RWPE2 (cell line): ENCODE measurements at regions not wholly inside any gene's neighbourhood (a gene's known extent, or its start where the extent isn't known, plus 50 kb on each side); places are given as distances from the start of the nearest gene placed in this dataset.
"Not testable (repeated sequence)": the region's sequence is repeated elsewhere in the genome, so short reads cannot be mapped to it uniquely, and the experiment has no call there.

Source experiments
- ATAC-seq: fragments of 200-7000 bp; cut with Tn5 transposase; 3 replicates; pipeline ENCODE4 v1.9.1; 2021; ENCODE audit warnings: low read depth
- DNase-seq: peaks from one replicate; pipeline ENCODE4 v3.0.0-alpha.2; 2020; ENCODE audit warnings: low spot score
- H3K27ac ChIP-seq: fragments of 450-650 bp; 2 replicates; pipeline ENCODE4 v1.5.1; 2017; ENCODE audit warnings: mild to moderate bottlenecking; ENCODE audit not compliant: poor library complexity, severe bottlenecking
- H3K27me3 ChIP-seq: fragments of 250-450 bp; sonication (Bioruptor Pico); 2 replicates; pipeline ENCODE4 v1.5.1; 2021; ENCODE audit warnings: mild to moderate bottlenecking, moderate library complexity; ENCODE audit not compliant: insufficient read depth, poor library complexity, severe bottlenecking
- H3K36me3 ChIP-seq: fragments of 250-450 bp; sonication (Bioruptor Pico); 2 replicates; pipeline ENCODE4 v1.5.1; 2020; ENCODE audit warnings: low read depth, mild to moderate bottlenecking, moderate library complexity
- H3K4me1 ChIP-seq: fragments of 250-450 bp; sonication (Bioruptor Pico); 2 replicates; pipeline ENCODE4 v1.5.1; 2021; ENCODE audit warnings: mild to moderate bottlenecking, moderate library complexity; ENCODE audit not compliant: insufficient read depth, poor library complexity, severe bottlenecking
- H3K4me3 ChIP-seq: fragments of 250-450 bp; sonication (Bioruptor Pico); 2 replicates; pipeline ENCODE4 v1.5.1; 2021; ENCODE audit warnings: mild to moderate bottlenecking, moderate library complexity; ENCODE audit not compliant: severe bottlenecking
- H3K9me3 ChIP-seq: fragments of 250-450 bp; sonication (Bioruptor Pico); 2 replicates; pipeline ENCODE4 v1.5.1; 2021; ENCODE audit warnings: mild to moderate bottlenecking, moderate library complexity; ENCODE audit not compliant: severe bottlenecking
- TF ChIP-seq, protein P1 (sequence below): fragments of 450-650 bp; IDR thresholded peaks from one replicate; pipeline ENCODE4 v1.5.1; 2017; ENCODE audit warnings: mild to moderate bottlenecking, moderate library complexity; ENCODE audit not compliant: poor library complexity, severe bottlenecking

DNA sequence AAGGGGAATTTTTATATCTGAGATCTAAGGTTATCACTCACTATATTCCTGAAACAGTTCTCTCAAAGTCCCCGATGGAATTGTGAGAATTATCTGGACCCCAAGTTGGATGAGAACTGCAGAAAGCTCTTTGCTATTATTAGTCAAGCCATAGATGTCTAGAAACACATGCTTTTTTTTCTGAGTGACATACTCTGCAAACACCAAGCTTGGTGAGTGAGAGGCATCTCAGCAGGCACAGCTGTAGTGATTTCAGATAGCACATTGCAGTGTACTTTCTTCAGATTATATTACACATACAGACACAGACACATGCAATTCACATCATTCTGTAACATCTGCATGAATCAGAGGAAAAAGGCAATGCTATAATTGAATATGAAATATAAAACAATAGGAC lies 111.1 kb upstream of the UFL1 start:
- no peaks in the 10 kb centered on the region for H3K27me3 ChIP-seq
- H3K27ac ChIP-seq: no peak overlapping the region
- H3K9me3 ChIP-seq: no peaks in the 10 kb centered on the region
- DNase-seq: no peak
- no peak for ATAC-seq
- H3K4me3 ChIP-seq: no peak overlapping the region
- TF ChIP-seq, protein P1, sequence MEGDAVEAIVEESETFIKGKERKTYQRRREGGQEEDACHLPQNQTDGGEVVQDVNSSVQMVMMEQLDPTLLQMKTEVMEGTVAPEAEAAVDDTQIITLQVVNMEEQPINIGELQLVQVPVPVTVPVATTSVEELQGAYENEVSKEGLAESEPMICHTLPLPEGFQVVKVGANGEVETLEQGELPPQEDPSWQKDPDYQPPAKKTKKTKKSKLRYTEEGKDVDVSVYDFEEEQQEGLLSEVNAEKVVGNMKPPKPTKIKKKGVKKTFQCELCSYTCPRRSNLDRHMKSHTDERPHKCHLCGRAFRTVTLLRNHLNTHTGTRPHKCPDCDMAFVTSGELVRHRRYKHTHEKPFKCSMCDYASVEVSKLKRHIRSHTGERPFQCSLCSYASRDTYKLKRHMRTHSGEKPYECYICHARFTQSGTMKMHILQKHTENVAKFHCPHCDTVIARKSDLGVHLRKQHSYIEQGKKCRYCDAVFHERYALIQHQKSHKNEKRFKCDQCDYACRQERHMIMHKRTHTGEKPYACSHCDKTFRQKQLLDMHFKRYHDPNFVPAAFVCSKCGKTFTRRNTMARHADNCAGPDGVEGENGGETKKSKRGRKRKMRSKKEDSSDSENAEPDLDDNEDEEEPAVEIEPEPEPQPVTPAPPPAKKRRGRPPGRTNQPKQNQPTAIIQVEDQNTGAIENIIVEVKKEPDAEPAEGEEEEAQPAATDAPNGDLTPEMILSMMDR: no peak
- H3K4me1 ChIP-seq: no peaks in the 10 kb centered on the region
- no peaks in the 10 kb centered on the region for H3K36me3 ChIP-seq

DNA sequence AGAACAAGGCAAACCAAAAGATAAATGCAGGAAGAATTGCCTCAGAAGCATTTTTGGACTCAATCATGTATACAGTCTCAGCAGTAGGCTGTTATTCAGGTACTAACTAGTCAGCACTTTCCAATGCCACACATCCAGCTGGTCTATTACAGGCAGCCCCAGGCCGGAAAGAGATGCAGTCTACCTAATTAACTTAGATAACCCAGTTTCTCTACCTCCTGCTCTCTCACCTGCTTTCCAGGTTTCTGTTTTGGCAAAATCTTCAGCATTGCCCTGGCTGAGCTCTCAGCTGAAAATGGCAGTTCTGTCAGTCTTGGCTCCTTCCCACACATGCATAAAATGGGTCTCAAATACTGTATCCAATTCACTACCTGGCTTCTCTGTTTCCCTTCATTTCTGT lies 101.3 kb upstream of the UFL1 start:
- no peaks in the 10 kb centered on the region for H3K4me1 ChIP-seq
- ATAC-seq (no peak), DNase-seq (no peak)
- H3K9me3 ChIP-seq: no peaks in the 10 kb centered on the region
- no peak overlapping the region for H3K4me3 ChIP-seq
- TF ChIP-seq, protein P1: no peak
- no peak overlapping the region for H3K27ac ChIP-seq
- H3K36me3 ChIP-seq: no peaks in the 10 kb centered on the region
- H3K27me3 ChIP-seq: no peaks in the 10 kb centered on the region

DNA sequence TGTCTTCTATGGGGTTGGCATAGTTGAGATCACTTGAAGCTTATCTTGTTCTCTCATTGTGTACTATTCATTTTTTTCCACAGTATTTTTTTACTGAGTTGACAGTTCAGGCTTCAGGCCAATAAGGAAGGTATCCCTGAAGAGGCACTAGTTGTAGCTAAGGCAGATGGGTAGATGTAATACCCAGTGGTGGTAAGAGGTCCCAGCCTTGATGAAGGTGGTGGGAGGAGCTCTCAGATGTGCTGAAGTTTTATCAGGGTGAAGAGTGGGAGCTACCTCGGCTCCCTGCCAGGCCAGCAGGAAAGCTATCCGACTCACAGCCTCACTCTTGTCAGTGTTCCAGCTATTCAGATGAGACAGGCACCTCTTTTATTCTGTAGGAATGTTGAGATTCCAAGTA lies 87.7 kb upstream of the UFL1 start:
- Histone ChIP-seq H3K4me3 (no peak overlapping the region), H3K27ac (no peak overlapping the region), H3K9me3 (no peaks in the 10 kb centered on the region), H3K4me1 (no peaks in the 10 kb centered on the region), H3K27me3 (no peaks in the 10 kb centered on the region), H3K36me3 (no peaks in the 10 kb centered on the region)
- DNase-seq: no peak
- ATAC-seq: no peak
- TF ChIP-seq, protein P1: no peak

DNA sequence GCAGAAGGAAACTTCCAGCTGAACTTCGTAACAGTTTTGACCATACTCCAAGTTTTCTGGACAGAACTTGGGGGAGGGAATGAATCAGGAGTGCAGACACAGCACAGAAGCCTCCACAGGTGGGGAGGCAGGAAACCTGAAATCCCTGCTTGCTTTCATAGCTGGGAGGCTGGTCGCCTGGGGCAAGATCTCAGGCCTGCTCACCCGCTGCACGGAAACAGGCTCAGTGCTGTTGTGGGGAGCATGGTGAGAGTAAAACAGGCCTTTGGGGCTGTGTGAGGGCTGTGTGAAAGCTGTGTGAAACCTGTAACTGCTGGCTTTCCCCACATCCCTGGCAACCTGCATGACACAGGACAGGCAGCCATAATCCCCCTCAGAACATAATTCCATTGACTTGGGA lies 85.2 kb upstream of the UFL1 start:
- H3K4me3 ChIP-seq: no peak overlapping the region
- TF ChIP-seq, protein P1: no peak
- no peak for ATAC-seq
- no peaks in the 10 kb centered on the region for H3K36me3 ChIP-seq
- DNase-seq: no peak
- H3K9me3 ChIP-seq: no peaks in the 10 kb centered on the region
- no peak overlapping the region for H3K27ac ChIP-seq
- H3K27me3 ChIP-seq: no peaks in the 10 kb centered on the region
- no peaks in the 10 kb centered on the region for H3K4me1 ChIP-seq

DNA sequence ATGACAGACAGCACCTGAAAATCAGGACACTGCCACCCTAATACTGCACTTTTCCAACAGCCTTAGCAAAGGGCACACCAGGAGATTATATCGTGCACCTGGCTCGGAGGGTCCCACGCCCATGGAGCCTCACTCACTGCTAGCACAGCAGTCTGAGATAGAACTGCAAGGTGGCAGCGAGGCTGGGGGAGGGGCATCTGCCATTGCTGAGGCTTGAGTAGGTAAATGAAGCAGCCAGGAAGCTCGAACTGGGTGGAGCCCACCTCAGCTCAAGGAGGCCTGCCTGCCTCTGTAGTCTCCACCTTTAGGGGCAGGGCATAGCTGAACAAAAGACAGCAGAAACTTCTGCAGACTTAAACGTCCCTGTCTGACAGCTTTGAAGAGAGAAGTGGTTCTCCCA lies 84.4 kb upstream of the UFL1 start:
- H3K27me3 ChIP-seq, H3K4me3 ChIP-seq, DNase-seq, H3K4me1 ChIP-seq, H3K27ac ChIP-seq, H3K36me3 ChIP-seq, ATAC-seq, H3K9me3 ChIP-seq: not testable (repeated sequence)
